HUDEP-2 (cell line): ENCODE measurements at regions not wholly inside any gene's neighbourhood (a gene's known extent, or its start where the extent isn't known, plus 50 kb on each side); places are given as distances from the start of the nearest gene placed in this dataset.
"Not testable (repeated sequence)": the region's sequence is repeated elsewhere in the genome, so short reads cannot be mapped to it uniquely, and the experiment has no call there.

Experiments used
- DNase-seq, 76 experiments: peaks; one replicate each; lab custom pipeline; 2025; ENCODE audit not compliant: unreplicated experiment in 76 of 76; lab: John Stamatoyannopoulos, UW

GRCh38 chr5:106522296-106522695 is 1148.4 kb downstream of the EFNA5 start:
- DNase-seq = no peak

DNA sequence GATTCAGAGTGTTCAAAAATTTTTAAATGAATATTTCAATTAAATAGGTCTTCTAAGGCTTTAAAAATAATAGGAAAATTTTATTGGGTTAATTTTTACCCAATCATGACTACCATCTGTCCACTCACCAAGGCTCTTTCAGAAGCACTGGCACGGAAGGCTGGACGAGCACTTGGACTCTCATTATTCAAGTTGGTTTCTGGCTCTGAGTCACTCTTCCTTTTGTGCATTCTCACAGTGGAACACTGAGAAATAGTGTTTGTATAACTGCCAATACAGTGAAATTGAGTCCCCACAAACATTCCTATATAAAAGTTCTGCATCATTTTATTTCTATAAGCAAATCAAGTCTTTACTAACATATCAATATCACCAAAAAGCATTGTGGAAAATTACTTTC is 1149.0 kb downstream of the EFNA5 start:
- no peak for DNase-seq

DNA sequence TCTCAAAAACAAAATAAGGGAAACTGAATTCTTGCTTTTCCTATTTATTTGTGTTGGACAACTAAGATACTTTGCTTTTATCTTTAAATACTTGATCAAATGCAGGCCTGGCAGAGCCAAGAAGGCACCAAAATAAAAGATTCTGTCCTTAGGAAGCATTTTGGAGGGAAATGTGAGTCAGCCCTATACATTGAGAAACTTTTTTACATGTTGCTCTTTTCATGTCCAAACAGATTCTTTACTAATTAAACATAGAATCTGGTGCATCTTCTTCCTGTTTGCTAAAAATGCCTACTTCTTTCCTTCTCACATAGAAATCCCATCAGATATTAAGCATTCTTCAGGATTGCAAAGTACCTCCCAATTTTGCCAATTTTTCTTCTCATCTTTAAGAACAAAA is 1160.4 kb downstream of the EFNA5 start:
- no peak for DNase-seq

DNA sequence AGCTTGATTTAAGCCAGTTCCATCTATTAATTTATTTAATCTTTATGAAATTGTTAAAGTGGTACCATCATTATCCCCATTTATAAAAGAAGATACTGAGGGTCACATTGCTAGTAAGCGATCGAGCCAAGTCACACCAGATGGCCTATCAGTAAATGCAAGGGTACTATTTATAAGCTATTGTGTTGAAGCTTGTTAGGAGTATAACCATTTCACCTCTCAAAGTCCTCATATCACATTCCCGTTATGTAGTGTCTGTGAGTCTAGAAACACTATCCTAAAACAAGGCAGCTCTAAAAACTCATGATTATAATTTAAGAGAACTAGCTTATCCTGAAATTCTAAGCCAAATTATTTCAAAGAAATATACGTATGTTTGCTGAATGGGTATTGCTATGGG is 1161.8 kb downstream of the EFNA5 start:
- DNase-seq = no peak

GRCh38 chr5:106493910-106494309 is 1176.8 kb downstream of the EFNA5 start:
- DNase-seq = no peak

GRCh38 chr5:106489004-106489403 is 1181.7 kb downstream of the EFNA5 start:
- DNase-seq = no peak

- no peak for DNase-seq
These were observed 1182.3 kb downstream of the EFNA5 start for GRCh38 chr5:106488407-106488806.

DNA sequence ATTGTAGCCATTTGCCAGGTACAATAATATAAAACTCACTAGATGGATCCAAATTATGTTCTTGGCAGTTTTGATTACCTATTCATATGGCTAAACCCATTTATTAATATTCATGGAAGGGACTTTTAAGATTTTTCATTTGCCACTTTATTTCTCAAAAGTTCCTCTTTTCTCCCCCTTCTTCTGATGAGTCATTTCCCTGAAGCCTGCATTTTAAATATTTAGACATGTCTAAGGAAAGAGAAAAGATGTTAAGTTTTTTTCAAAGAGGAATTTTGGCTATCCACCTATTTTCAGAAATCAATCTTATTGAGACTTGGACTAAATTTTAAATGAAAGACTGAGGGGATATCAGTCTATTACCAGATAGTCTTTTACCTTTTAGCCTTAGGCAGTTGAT is 1189.4 kb downstream of the EFNA5 start:
- DNase-seq = no peak

DNA sequence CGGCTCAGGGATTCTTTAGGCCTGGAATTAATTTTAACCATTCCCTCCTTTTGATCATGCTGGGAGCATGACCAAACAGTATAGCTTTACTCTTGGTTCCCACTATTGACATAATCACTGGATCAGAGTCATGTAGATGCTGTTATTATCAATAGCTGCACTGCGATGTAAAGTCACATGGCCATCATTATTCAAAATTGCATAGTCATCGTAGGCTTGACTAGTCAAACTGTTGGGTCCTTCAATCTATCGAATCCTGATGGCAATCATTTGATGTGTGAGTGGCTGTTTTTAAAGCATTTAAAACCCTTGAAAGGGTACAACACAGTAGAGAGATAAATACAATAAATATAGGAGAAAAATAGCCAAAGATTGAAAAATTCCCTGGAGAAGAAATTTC is 1194.1 kb downstream of the EFNA5 start:
- no peak for DNase-seq

GRCh38 chr5:106474066-106474465 is 1196.7 kb downstream of the EFNA5 start:
- DNase-seq = no peak

GRCh38 chr5:106459541-106459940 is 1211.2 kb downstream of the EFNA5 start:
- DNase-seq = no peak

DNA sequence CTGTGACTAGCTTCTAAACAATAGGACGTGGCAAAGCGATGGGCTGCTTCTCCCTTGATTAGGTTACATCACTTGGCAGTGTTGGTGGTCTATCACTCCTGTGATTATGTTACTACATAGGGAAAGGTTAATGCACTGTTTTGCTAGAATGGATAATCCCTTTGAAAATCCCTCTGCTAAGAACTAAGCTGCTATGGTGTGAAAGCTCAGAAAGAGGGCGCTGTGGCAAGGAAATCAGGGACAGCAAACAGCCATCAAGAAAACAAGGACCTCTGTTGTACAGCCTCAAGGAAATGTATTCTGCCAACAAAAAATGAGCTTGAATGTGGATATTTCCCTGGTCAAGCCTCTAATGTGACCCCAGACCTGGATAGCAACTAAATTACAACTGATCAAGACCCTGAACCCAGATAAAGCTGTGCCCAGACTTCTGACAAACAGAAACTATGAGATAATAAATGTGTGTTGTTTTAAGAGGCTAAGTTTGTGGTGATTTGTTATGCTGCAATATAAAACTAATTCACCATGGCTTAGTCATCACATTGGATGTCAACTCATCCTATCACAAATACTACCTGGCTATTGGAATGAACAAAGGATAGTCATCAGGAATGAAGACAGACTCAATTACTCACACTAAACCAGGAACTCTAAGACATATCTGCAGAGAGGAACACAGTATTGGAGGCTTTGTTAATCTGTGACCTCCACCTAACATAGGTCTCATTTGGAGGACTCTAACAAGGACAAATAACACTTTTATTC is 1215.9 kb downstream of the EFNA5 start:
- no peak for DNase-seq

- DNase-seq = no peak
These were observed 1216.7 kb downstream of the EFNA5 start for GRCh38 chr5:106454050-106454449.

DNA sequence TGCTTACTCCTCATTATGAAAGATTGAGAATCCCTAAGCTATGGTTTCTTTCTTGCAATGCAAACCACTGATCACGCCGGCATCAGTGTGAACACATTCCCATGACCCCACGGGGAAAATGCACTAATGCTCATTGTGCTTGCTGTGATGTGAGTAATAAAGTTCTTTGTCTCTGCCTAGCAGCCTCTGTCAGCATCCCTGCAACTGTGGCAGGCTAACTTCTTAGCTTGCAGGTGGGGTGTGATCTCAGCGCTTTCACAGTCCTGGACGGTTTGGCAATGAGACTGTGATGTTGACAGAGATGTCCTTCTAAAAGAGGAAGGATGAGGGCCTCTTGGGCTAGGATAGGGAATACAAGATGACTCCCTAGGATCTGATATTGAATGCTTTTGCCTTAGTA is 1218.7 kb downstream of the EFNA5 start:
- DNase-seq = no peak

DNA sequence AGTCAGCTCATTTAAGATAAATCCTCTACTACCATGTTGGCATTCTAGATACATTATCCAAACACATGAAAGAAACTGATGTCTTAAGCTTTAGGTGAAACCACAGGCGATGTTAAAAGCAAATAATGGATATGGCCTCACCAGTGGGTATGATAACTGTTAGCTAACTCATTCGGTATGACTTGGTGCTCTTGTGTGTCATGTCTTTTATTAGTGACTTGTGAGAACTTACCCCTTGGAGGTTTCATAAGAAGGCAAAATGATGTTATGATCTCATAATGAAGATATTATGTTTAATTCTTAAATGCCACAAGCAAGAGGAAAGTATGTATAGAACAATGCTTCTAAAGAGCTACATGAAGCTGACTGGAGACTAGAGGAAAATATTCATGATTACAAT is 1227.0 kb downstream of the EFNA5 start:
- no peak for DNase-seq

- no peak for DNase-seq
These were observed 1235.6 kb downstream of the EFNA5 start for GRCh38 chr5:106435185-106435584.

DNA sequence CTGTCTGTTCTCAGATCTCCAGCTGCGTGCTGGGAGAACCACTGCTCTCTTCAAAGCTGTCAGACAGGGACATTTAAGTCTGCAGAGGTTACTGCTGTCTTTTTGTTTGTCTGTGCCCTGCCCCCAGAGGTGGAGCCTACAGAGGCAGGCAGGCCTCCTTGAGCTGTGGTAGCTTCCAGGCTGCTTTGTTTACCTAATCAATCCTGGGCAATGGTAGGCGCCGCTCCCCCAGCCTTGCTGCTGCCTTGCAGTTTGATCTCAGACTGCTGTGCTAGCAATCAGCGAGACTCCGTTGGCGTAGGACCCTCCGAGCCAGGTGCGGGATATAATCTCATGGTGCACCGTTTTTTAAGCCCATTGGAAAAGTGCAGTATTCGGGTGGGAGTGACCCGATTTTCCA is 1240.0 kb downstream of the EFNA5 start:
- DNase-seq = not testable (repeated sequence)

- DNase-seq = no peak
These were observed 1247.4 kb downstream of the EFNA5 start for GRCh38 chr5:106423109-106423897.

DNA sequence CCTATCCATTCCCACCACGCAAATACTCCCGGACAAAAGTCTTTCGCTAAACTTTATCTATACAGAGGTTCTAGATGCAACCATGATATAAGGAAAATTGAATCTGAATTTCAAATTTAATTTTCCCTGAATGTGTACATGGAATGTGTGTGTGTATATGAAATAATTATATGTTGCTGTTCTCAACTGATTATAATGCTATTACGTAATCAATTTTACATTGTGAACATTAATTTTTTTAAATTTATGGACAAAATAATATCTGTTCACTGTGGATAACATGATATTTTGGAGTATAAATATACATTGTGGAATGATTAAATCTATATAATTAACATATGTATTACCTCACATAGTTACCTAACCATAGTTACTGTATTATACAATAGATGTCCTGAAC is 1250.6 kb downstream of the EFNA5 start:
- DNase-seq = no peak

- no peak for DNase-seq
These were observed 1252.5 kb downstream of the EFNA5 start for GRCh38 chr5:106418196-106418595.

GRCh38 chr5:106417566-106417965 is 1253.2 kb downstream of the EFNA5 start:
- DNase-seq = no peak

GRCh38 chr5:106417163-106417562 is 1253.6 kb downstream of the EFNA5 start:
- no peak for DNase-seq
